VCaP (cell line): ENCODE measurements at regions not wholly inside any gene's neighbourhood (a gene's known extent, or its start where the extent isn't known, plus 50 kb on each side); places are given as distances from the start of the nearest gene placed in this dataset.

Experiments
- H3K27ac ChIP-seq: fragments of 450-650 bp; 2 replicates; pipeline ENCODE4 v1.5.1; 2017
- CTCF ChIP-seq: fragments of 450-650 bp; conservative IDR thresholded peaks from 2 replicates; pipeline ENCODE4 v1.5.1; 2017; ENCODE audit warnings: mild to moderate bottlenecking, moderate library complexity

- TF ChIP-seq CTCF: no peak
- H3K27ac ChIP-seq: no peak overlapping the region
These were observed 768.9 kb downstream of the TAF11L14 start for GRCh38 chr5:18403141-18403540.

- TF ChIP-seq CTCF: no peak
- H3K27ac ChIP-seq: no peak overlapping the region
These were observed 769.7 kb downstream of the TAF11L14 start for GRCh38 chr5:18403941-18404438.

- no peak for TF ChIP-seq CTCF
- no peak overlapping the region for H3K27ac ChIP-seq
These were observed 786.5 kb downstream of the TAF11L14 start for GRCh38 chr5:18420711-18421110.

- H3K27ac ChIP-seq: no peak overlapping the region
- no peak for TF ChIP-seq CTCF
These were observed 799.1 kb downstream of the TAF11L14 start for GRCh38 chr5:18433336-18433735.

GRCh38 chr5:18438126-18438525 is 803.9 kb downstream of the TAF11L14 start:
- H3K27ac ChIP-seq: no peak overlapping the region
- no peak for TF ChIP-seq CTCF

- no peak for TF ChIP-seq CTCF
- H3K27ac ChIP-seq: no peak overlapping the region
These were observed 821.3 kb downstream of the TAF11L14 start for GRCh38 chr5:18455521-18455920.

GRCh38 chr5:18457255-18457654 is 823.0 kb downstream of the TAF11L14 start:
- no peak overlapping the region for H3K27ac ChIP-seq
- no peak for TF ChIP-seq CTCF

- no peak overlapping the region for H3K27ac ChIP-seq
- no peak for TF ChIP-seq CTCF
These were observed 827.5 kb downstream of the TAF11L14 start for GRCh38 chr5:18461766-18462165.
